NCI-H446 (cell line): ENCODE measurements at regions not wholly inside any gene's neighbourhood (a gene's known extent, or its start where the extent isn't known, plus 50 kb on each side); places are given as distances from the start of the nearest gene placed in this dataset.

Experiments used
- DNase-seq, 2 experiments: peaks; one replicate each; lab custom pipeline; 2025; lab: John Stamatoyannopoulos, UW

DNA sequence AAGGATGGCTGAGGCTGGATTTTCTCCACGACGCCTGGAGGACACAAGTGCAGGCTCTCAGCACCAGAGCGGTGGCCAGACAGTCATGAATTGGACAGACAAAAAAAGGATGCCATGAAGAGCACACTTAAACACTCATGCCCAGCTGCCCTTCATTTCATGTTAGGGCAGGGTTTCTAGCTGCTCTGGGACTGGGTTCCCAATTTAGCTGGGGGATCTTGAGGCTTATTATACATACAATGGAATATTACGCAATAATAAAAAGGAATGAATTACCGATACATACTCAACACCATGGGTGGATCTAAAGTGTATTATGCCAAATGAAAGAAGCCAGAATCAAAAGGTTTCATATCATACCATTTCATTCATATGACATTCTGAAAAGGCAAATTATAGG, 512.1 kb upstream of the LRRC4C start:
- no peak for DNase-seq

DNA sequence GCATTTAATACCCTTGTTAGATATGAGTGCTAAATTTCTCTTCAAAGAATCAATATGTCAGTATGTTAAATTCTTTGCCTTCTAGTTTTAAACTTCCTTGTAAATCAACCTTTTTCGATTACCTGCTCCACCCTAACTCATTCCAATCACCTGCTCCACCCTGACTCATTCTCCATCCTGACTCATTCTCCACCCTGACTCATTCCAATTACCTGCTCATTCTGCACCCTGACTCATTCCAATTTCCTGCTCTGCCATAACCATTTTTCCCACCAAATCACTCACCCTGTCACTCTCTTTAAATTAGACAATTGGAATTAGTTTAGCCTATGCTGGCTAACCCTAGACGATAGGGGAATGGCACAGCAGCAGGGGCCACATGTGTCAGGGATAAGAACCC, 519.5 kb upstream of the LRRC4C start:
- DNase-seq: no peak

DNA sequence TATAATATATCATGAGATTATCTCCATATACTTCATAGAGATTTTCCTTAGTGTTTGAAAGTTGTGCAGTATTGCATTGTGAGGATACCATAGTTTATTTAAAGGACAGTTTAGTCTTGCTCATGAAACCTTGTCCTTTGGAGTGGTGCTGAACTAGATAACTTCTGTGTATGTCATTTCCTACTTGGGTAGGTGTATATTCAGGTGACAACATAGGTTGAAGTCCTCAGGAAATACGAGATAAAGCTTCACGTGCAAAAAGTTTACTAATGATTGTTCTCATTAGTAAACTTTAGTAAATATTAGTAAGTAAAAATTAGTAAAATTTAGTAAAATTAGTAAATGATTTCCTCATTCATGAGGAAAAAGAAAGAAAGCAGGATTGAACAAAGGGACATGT, 521.3 kb upstream of the LRRC4C start:
- no peak for DNase-seq

DNA sequence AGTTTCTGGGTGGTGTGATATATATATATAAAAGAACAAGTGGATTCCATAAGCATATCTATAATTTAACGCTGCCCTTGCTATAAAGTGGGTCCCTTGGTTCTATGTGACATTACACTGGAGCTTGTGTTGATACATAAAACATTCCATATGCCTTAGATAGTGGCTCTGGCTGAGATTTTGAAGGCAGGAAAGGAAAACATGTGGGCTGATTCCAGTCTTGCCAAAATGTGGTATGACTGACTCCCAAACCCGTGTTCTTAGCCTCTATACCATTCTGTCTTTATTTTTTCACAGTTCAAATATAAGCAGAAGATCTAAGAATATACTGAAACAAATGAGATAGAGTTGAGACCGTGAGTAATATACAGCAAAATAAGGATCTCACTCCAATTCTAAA, 522.8 kb upstream of the LRRC4C start:
- no peak for DNase-seq

DNA sequence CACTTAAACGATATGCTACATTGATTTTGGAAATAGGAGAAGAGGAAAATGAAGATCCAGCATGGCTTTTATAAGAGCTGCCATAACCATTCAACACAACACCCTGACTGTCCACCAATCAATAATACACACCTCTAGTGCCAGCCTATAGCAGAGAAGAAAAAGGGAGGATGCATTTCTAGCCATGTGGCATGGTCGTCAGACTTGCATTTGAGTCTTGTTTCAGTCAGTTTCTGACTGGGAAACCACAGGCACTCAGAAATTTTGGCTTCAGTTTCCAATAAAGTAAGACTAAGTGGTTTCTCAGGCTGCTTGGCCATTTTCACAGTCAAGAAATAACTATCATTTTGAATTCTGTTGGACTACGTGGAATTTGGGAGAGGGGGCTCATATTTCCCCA, 523.5 kb upstream of the LRRC4C start:
- no peak for DNase-seq

DNA sequence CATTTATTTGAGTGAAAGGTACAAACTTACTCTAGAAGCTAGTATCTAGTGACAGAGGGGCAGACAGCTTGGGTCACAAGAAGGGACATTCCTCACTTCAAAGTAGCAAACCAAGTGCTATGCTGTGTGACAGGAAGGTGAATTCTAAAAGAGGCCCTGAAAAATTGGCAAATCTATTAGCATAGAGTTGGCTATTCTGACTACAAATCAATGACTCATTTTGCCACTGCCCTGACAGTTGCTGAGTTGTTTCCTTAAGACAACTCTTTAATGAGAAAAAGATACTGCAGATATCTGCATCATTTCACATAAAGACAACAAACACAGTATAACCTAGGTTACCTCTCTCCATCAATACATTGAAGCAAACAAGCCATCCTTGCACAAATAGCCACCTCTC, 524.0 kb upstream of the LRRC4C start:
- no peak for DNase-seq

DNA sequence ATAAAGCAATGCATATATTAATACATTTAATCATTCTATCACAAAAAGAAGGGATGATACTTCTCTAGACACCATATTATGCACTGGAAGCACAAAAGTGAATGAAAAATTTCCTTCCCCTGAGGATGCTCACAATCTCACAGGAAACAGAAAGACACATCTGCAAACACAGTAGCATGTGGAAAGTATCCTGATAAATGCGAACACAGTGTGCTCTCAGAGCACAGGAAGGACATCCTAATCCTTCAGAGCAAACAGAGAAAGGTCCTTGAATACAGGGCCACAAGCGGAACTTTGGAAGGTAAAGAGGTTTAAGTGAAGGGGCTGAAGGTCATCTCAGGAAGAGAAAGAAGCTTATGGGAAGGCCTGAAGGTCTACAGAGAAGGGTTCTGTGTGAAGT, 524.6 kb upstream of the LRRC4C start:
- DNase-seq: no peak

DNA sequence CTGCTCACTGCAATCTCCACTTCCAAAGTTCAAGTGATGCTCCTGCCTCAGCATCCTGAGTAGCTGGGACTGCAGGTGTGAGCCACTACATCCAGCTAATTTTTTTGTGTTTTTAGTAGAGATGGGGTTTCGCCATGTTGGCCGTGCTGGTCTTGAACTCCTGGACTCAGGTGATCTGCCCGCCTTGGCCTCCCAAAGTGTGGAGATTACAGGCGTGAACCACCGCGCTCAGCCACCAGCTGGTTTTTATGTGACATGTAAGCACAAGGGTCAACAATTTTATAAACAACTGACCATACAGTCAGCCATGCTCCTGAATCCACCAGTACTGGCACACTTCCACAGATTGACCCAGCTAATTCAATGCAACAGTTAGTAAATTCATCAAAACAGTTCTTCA, 526.3 kb upstream of the LRRC4C start:
- DNase-seq: no peak

DNA sequence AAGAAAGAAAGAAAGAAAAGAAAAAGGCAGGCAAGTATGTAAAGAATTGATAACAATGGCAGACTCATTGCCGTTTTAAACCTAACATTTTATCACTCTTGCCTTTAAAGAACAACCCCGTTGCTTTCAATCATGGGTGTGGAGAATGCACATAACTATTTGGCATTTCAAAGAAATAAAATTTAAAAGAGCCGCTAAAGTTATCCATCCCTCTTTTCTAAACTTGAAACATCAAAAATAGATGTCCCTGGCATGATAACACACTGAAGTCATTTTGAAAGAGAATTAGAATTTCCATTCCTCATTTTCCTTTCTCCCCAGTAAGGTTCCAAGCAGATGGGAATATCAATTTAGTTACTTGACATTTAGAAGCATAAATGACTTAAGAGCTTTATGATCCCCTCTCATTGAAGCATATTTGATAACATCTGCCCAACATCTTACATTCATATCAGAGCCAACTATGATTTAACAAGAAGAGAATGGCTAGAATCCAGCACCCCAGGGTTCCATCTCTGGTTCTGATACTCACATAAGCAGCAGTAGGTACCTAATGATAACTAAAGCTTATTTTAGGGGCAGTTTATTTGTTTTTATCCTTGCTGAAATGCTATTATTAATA, 529.6 kb upstream of the LRRC4C start:
- DNase-seq: no peak

DNA sequence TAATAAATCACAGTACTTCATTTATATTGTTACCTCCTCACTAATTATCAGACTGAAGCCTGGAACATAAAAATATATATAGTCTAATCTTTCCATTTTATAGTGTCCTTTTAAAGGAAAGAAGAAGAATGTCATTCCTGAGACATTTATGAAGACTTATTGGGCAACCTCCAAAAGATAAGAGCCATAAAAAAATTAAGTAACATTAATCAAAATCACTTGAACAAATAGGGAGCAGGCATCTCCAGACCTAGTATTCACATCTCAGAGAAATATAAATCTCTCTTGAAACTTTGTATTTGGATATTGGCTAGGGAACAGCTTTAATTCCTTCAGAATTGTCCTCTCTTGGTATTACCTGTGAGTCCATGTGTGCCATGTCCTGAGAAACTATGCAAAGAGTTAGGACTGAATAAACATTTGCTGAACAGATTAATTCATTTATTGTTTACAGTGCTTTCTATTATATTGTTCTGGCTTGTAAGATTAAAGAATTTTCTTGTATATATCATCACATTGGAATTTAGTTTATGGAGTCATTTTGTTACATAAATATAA, 530.5 kb upstream of the LRRC4C start:
- no peak for DNase-seq

DNA sequence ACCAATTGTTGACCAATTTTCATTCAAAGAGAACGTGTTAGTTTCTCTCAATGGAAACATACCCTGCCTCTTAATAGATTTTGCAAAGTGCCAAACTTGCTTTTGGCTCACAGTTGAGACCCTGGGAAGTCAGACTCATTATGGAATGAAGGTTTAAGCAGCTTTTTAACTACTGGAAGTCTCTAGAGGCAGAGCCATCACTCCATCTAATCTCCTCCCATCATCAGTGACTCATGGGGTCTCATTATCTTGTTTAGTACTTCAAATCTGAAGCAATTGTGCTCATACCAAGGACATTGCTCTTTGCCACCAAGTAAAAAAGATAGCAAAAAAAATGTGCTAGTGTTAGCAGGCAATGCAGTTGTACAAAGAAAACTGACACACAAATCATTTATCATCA, 537.1 kb upstream of the LRRC4C start:
- no peak for DNase-seq

DNA sequence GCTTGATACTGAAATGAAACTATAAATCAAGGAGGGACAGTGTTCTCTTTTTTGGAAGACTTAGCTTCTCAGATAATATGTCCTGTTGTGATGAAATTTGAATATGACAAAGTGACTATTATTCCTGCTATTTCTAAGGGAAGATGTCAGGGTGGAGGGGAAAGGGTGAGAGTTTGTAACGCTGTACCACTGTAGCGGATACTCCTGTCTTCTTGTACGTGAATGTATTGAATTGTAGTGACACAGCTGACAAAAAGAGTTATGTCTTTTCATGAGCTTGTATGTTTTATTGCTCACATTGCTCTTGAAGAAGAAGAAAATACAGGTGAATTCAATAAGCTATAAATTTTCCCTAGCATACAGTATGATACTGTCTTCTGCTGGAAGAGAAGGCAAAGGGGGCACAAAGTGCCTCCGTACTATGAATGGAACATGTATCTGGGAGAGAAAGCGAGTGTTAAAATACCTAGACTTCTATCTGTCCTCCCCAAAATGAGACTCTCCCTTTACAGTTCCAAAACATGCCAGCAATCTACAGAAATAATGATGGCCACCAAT, 538.5 kb upstream of the LRRC4C start:
- DNase-seq: no peak

DNA sequence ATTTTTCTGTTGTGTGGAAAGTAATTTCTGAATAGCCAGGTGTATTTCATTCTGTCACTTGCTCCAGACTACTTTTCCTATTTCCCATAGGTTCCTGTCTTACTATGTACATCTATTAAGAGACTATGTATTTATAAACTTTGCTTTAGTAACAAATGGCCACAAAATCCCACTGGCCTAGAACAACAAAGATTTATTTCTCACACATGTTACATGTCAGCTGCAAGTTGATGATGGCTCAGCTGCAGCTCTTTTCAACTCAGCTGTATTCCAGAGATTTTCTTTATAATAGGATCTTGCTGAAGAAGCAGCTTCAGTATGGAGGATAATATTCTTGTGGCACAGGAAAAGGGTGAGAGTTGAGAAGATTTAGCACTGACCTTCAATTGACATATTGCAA, 539.6 kb upstream of the LRRC4C start:
- no peak for DNase-seq

DNA sequence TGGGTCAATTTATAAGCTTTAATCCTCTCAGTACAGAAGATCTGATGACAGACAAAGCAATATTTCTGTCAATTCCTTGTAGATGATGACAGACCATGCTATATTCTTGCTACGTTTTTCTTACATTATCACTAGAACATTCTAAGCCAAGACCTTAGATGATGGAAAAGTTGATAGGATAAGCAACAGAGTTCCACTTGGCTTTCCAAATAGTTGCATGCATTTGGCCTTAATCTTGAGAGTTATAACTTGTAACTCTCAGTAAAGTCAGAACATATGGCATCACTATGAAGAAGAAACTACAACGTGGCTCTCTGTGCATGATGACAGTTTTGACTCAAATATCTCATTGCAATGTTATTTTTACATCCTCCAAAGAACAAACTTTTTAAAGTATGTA, 544.3 kb upstream of the LRRC4C start:
- DNase-seq: no peak

DNA sequence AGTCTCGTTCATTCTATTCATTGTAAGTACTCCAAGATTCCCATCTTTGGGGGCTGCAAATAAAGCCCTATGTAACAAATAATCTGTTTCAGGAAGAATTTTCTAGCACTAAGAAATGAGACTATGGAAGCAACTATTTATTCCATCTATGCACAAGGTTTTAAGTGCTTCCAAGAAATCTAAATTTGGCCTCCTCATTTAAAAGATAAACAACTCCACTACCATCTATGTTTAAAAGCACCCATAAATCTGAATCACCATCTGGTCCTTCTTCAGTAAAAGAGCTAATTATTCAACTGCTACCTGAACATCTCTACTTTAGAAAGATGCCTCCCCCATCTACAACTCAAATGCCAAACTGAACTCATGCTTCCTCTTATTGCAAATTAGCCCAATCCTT, 547.3 kb upstream of the LRRC4C start:
- no peak for DNase-seq

DNA sequence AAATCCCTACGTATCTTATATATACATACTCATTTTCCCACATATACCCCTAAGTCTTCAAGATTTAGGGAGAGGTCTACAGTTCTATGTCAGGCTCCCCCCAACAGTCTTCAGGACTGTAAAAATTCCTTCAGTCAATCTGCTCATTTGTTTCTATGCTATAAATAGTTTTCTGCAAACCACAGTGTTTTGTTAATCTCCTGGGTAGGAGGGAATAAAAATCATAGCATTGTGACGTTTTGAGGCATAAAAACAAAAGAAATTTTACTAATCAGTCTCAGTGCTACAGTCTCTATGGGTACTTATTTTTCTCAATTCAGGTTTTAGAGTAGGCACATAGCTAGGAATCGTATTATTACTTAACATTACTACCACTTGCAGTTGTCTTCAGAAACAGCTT, 552.8 kb upstream of the LRRC4C start:
- DNase-seq: no peak

DNA sequence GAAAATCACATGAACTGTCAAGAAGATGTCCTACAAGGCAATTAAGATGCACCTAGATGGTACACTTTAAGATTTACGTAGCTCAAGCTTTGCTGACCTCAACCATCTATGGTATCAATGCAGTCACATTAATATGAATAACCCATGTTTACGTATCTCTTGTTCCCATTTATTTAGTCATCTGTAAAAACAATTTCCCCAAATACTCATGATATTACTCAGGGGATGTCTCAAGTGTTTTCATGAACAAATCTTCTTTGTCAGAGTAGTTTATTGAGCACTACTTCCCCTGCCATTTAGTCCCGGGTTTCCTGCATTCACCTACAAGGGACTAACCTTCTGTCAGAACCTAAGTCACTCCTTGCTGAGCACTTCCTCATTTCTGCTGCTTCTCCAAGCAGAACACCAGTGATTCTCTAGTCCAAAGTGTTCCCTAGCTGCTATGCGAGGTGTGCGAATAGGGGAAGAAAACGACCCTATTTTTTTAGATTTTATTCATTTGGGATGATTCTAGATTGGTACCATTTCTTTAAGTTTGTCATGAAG, 554.3 kb upstream of the LRRC4C start:
- DNase-seq: no peak

DNA sequence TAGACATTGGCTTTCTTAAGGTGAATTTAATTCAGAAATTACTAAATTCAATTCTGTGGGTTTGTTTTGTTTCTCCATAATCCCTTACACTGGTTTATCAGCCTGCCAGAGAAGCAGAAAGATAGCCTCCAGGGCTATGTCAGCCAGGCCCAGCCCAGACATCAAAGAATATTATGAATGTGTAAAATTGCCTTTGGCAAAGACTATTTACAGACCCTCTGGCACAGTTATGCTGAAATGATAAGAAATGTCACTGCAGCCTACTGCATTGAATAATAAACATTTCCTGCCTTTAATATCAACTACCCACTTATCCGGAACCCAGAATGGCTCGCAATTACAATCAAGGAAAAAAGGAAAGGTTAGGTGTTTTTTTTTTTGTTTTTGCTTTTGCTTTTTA, 562.5 kb upstream of the LRRC4C start:
- DNase-seq: no peak

DNA sequence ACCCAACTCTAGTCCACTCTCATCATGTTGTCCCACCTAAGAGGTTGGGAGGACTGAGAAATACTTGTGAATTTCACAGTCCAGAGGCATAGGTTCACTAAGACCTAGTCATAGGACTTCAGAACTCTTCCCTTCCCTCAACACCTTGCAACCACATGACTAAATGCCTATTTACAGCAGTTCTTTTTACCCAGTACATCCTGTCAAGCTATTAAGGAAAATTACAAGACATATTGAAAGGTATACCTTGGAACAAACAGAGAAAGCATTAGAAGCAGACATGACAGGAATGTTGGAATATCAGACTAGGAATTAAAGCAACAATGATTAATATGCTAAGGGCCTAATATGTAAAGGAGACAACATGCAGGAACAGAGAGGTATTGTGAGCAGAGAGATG, 563.8 kb upstream of the LRRC4C start:
- no peak for DNase-seq

DNA sequence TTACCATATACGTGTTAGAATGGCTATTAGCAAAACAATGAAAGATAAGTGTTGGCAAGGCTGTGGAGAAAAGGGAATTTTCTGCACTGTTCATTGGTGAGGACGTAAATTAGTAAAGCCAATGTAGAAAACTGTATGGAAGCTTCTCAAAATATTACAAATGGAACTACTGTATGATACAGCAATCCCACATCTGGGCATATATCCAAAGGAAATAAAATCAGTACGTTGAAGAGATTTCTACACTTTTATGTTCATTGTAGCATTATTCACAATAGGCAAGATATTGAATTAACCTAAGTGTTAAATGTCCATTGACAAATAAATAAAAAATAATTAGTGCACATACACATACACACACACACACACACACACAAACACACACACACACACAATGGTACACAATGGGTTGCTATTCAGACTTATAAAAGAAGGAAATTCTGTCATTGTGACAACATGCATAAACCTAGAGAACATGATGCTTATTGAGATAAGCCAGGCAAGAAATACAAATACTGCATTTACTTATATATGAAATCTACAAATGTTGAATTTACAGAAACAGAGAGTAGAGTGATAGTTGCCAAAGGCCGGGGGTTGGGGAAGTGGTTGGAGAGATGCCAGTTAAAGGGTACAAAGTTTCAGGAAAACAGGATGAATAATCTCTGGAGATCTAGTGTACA, 565.8 kb upstream of the LRRC4C start:
- no peak for DNase-seq

DNA sequence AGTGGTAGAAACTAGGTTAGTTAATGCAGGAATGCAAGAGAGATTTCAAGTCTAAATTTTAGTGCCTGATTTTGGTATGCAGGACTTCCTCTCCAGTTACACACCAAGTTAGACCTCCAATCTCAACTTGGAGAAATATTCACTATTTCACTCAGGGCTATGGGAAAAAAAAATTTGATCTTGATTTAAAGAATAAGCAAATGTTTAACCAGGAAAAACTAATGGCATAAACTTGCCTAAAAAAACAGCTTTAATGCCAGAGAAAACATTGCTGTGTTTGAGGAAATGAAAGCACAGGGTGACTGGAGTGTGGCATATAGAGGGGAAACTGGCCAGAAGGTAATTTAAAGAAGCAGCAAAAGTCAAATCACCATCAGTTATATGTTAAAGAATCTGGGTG, 575.4 kb upstream of the LRRC4C start:
- DNase-seq: no peak

DNA sequence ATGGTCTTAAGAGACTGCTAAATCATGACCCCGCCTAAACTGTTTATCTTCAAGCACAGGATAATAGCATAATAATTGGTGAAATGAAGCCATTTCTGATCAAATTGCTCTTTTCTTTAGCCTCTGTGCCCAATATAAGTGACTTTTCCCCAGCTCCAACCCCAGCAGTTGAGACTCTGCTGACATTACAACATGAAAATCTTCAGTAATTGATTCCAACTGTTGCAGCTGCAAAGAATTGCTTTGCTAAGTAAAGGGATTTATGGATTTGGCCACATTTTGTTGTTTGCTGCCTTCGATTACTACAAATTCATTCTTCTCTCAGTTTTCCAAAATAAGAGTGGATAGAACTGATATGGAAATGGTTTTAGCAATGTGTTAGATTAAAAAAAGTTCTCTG, 576.7 kb upstream of the LRRC4C start:
- DNase-seq: no peak

DNA sequence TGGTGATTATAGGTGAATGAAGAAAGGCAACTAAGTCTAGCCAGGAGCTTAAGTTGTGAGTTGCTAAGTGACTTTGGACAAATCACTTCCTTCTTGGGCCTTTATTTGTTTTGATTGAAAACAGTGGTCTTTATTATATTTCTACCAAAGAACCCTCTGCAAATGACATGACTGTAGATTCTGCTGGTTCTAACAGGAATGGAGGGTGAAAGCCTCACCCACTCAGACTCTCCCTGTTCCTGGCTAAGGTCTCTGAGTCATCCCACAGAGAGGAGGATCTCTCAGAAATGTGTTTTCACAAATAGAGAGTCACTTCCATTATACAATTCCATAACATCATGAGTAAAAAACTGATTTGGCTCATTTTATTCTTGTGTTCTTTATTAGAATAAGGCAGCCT, 583.9 kb upstream of the LRRC4C start:
- DNase-seq: no peak
